H7 (cell line): ENCODE measurements at regions not wholly inside any gene's neighbourhood (a gene's known extent, or its start where the extent isn't known, plus 50 kb on each side); places are given as distances from the start of the nearest gene placed in this dataset.
"Not testable (repeated sequence)": the region's sequence is repeated elsewhere in the genome, so short reads cannot be mapped to it uniquely, and the experiment has no call there.

Experiments
- DNase-seq: peaks from one replicate; pipeline ENCODE4 v3.0.0; 2012
- H3K27me3 ChIP-seq: 2 replicates; pipeline ENCODE4 v1.6.0; 2011; ENCODE audit warnings: mild to moderate bottlenecking, low read length; ENCODE audit not compliant: control insufficient read depth, insufficient read depth
- H3K36me3 ChIP-seq: replicated peaks from 2 replicates; pipeline ENCODE4 v1.5.1; 2011; ENCODE audit warnings: low read length; ENCODE audit not compliant: control insufficient read depth, insufficient read depth
- H3K4me3 ChIP-seq: 2 replicates; pipeline ENCODE4 v1.5.1; 2011; ENCODE audit warnings: low read depth, mild to moderate bottlenecking, control low read depth, low read length, moderate library complexity; ENCODE audit not compliant: insufficient read depth

GRCh38 chr6:11486959-11487358, 50.6 kb upstream of the TMEM170B start:
- no peak for DNase-seq
- Histone ChIP-seq H3K4me3 (no peak overlapping the region), H3K36me3 (no peaks in the 10 kb centered on the region), H3K27me3 (no peaks in the 10 kb centered on the region)

- Histone ChIP-seq H3K4me3 (no peak overlapping the region), H3K27me3 (no peaks in the 10 kb centered on the region), H3K36me3 (no peaks in the 10 kb centered on the region)
- DNase-seq = no peak
These were observed 51.1 kb upstream of the TMEM170B start for GRCh38 chr6:11486486-11486885.

- DNase-seq = no peak
- no peaks in the 10 kb centered on the region for H3K36me3 ChIP-seq
- H3K27me3 ChIP-seq = no peaks in the 10 kb centered on the region
- H3K4me3 ChIP-seq = no peak overlapping the region
These were observed 51.5 kb upstream of the TMEM170B start for GRCh38 chr6:11486051-11486450.

GRCh38 chr6:11485271-11485670, 52.3 kb upstream of the TMEM170B start:
- no peaks in the 10 kb centered on the region for H3K36me3 ChIP-seq
- DNase-seq = no peak
- H3K27me3 ChIP-seq = no peaks in the 10 kb centered on the region
- no peak overlapping the region for H3K4me3 ChIP-seq

GRCh38 chr6:11484441-11484840, 53.1 kb upstream of the TMEM170B start:
- H3K4me3 ChIP-seq = no peak overlapping the region
- DNase-seq = no peak
- no peaks in the 10 kb centered on the region for H3K36me3 ChIP-seq
- no peaks in the 10 kb centered on the region for H3K27me3 ChIP-seq

GRCh38 chr6:11482616-11483015, 54.9 kb upstream of the TMEM170B start:
- no peaks in the 10 kb centered on the region for H3K27me3 ChIP-seq
- no peaks in the 10 kb centered on the region for H3K36me3 ChIP-seq
- H3K4me3 ChIP-seq = no peak overlapping the region
- DNase-seq = no peak

GRCh38 chr6:11480541-11480940, 57.0 kb upstream of the TMEM170B start:
- no peaks in the 10 kb centered on the region for H3K27me3 ChIP-seq
- no peak for DNase-seq
- H3K4me3 ChIP-seq = no peak overlapping the region
- H3K36me3 ChIP-seq = no peaks in the 10 kb centered on the region

- no peaks in the 10 kb centered on the region for H3K36me3 ChIP-seq
- no peak for DNase-seq
- H3K4me3 ChIP-seq = no peak overlapping the region
- H3K27me3 ChIP-seq = no peaks in the 10 kb centered on the region
These were observed 58.3 kb upstream of the TMEM170B start for GRCh38 chr6:11479296-11479695.

- no peaks in the 10 kb centered on the region for H3K36me3 ChIP-seq
- no peaks in the 10 kb centered on the region for H3K27me3 ChIP-seq
- H3K4me3 ChIP-seq = no peak overlapping the region
- DNase-seq = no peak
These were observed 59.0 kb upstream of the TMEM170B start for GRCh38 chr6:11478586-11478985.

GRCh38 chr6:11475016-11475415, 62.5 kb upstream of the TMEM170B start:
- no peak overlapping the region for H3K4me3 ChIP-seq
- DNase-seq = no peak
- H3K27me3 ChIP-seq = no peaks in the 10 kb centered on the region
- no peaks in the 10 kb centered on the region for H3K36me3 ChIP-seq

GRCh38 chr6:11473008-11473740, 64.4 kb upstream of the TMEM170B start:
- no peak for DNase-seq
- H3K36me3 ChIP-seq = no peaks in the 10 kb centered on the region
- no peaks in the 10 kb centered on the region for H3K27me3 ChIP-seq
- no peak overlapping the region for H3K4me3 ChIP-seq

GRCh38 chr6:11471261-11471660, 66.3 kb upstream of the TMEM170B start:
- no peak for DNase-seq
- no peaks in the 10 kb centered on the region for H3K27me3 ChIP-seq
- no peaks in the 10 kb centered on the region for H3K36me3 ChIP-seq
- no peak overlapping the region for H3K4me3 ChIP-seq

GRCh38 chr6:11469684-11470083, 67.9 kb upstream of the TMEM170B start:
- DNase-seq = no peak
- Histone ChIP-seq H3K27me3 (no peaks in the 10 kb centered on the region), H3K36me3 (no peaks in the 10 kb centered on the region), H3K4me3 (no peak overlapping the region)

- not testable (repeated sequence) for DNase-seq, H3K27me3 ChIP-seq, H3K36me3 ChIP-seq, H3K4me3 ChIP-seq
These were observed 69.3 kb upstream of the TMEM170B start for GRCh38 chr6:11468271-11468670.

- no peaks in the 10 kb centered on the region for H3K27me3 ChIP-seq
- no peak overlapping the region for H3K4me3 ChIP-seq
- DNase-seq = no peak
- H3K36me3 ChIP-seq = no peaks in the 10 kb centered on the region
These were observed 70.2 kb upstream of the TMEM170B start for GRCh38 chr6:11467364-11467763.

GRCh38 chr6:11463398-11463780, 74.2 kb upstream of the TMEM170B start:
- no peaks in the 10 kb centered on the region for H3K36me3 ChIP-seq
- no peak for DNase-seq
- no peak overlapping the region for H3K4me3 ChIP-seq
- no peaks in the 10 kb centered on the region for H3K27me3 ChIP-seq
